ENCODE measurements at regions not wholly inside any gene's neighbourhood (a gene's known extent, or its start where the extent isn't known, plus 50 kb on each side); places are given as distances from the start of the nearest gene placed in this dataset.

DNA sequence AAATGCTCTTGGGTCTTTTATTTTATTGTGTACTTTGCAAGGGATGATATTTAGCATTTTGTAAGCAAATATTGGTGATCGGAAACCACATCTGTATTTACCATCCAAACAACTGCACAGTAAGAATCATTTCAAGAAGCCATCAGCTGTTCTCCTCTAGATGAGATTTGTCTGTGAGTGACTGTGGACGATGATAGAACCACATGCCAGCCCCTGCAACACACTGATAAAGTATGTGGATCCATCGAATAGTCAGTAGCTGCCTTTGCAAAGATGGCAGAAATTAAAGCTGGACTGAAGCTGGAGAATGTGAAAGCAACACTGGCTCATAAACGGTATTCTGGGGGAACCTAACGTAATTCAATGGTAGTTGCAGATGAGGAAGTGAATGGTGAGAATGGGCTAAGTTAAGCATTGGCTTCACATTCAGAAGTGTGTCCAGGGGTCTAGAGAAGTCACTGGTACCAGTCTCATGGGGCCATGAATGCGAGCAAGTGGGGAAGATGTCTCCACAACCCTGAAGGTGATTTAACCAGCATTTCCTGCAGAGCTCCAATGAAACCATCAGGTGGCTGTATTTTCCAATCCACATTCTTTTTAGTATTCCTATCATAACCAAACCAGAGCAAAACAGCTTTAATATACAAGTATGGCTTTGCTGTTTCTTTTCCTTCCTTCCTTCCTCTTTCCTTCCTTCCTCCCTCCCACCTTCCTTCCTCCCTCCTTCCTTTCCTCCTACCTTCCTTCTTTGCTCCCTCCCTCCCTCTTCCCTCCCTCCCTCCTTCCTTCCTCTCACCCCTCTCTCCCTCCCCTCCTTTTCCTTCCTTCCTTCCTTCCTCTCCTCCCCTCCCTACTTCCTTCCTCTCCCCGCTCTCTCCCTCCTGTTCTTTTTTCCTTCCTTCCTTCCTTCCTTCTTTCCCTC is 169.4 kb downstream of the ABCA8 start:
- Mint-ChIP-seq H3K4me1 (ENCODE audit: low read depth) (no peaks in the 10 kb centered on the region), H3K27me3 (ENCODE audit: low read depth) (no peaks in the 10 kb centered on the region), H3K27ac (ENCODE audit: unreplicated experiment) (no peak overlapping the region), H3K36me3 (ENCODE audit: low read depth) (no peaks in the 10 kb centered on the region), H3K4me3 (ENCODE audit: unreplicated experiment) (no peak overlapping the region), H3K9me3 (ENCODE audit: low read depth) (peaks cover 19% of the 10 kb centered on the region)
- TF ChIP-seq, protein P1, sequence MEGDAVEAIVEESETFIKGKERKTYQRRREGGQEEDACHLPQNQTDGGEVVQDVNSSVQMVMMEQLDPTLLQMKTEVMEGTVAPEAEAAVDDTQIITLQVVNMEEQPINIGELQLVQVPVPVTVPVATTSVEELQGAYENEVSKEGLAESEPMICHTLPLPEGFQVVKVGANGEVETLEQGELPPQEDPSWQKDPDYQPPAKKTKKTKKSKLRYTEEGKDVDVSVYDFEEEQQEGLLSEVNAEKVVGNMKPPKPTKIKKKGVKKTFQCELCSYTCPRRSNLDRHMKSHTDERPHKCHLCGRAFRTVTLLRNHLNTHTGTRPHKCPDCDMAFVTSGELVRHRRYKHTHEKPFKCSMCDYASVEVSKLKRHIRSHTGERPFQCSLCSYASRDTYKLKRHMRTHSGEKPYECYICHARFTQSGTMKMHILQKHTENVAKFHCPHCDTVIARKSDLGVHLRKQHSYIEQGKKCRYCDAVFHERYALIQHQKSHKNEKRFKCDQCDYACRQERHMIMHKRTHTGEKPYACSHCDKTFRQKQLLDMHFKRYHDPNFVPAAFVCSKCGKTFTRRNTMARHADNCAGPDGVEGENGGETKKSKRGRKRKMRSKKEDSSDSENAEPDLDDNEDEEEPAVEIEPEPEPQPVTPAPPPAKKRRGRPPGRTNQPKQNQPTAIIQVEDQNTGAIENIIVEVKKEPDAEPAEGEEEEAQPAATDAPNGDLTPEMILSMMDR (IDR thresholded peaks at IDR 0.05) = peak; percentile 12
- no peak for DNase-seq (ENCODE audit: low spot score)

- H3K36me3 Mint-ChIP-seq (ENCODE audit: low read depth) = no peaks in the 10 kb centered on the region
- peaks cover 12% of the 10 kb centered on the region for H3K9me3 Mint-ChIP-seq (ENCODE audit: low read depth)
- no peak overlapping the region for H3K4me3 Mint-ChIP-seq (ENCODE audit: unreplicated experiment)
- no peaks in the 10 kb centered on the region for H3K27me3 Mint-ChIP-seq (ENCODE audit: low read depth)
- H3K27ac Mint-ChIP-seq (ENCODE audit: unreplicated experiment) = no peak overlapping the region
- H3K4me1 Mint-ChIP-seq (ENCODE audit: low read depth) = no peaks in the 10 kb centered on the region
- DNase-seq (ENCODE audit: low spot score) = no peak
- TF ChIP-seq, protein P1 (IDR thresholded peaks at IDR 0.05) = no peak
Observed at GRCh38 chr17:68784431-68784830, 170.8 kb downstream of the ABCA8 start.

DNA sequence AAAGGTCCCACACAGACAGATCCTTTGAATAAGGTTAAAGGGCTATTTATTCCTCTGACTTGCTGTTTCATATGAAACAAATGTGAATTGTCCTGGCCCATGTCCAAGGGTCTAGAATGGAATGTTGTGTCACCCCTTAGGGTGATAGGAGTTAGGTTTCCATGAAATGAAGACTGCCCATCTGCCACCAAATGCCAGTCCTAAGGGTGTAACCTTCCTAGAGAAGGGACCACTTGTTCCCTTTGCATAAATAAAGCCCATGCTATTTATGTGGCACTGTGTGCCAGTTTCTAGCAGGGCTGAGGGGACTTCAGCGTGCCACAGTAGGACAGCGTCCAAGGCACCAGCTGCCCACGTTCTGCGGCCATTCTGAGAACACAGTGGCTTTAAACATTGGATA is 171.3 kb downstream of the ABCA8 start:
- no peak for DNase-seq (ENCODE audit: low spot score)
- Mint-ChIP-seq H3K27ac (ENCODE audit: unreplicated experiment) (no peak overlapping the region), H3K36me3 (ENCODE audit: low read depth) (no peaks in the 10 kb centered on the region), H3K27me3 (ENCODE audit: low read depth) (no peaks in the 10 kb centered on the region), H3K4me1 (ENCODE audit: low read depth) (no peaks in the 10 kb centered on the region), H3K9me3 (ENCODE audit: low read depth) (peaks cover 10% of the 10 kb centered on the region), H3K4me3 (ENCODE audit: unreplicated experiment) (no peak overlapping the region)
- TF ChIP-seq, protein P1 (IDR thresholded peaks at IDR 0.05) = no peak

DNA sequence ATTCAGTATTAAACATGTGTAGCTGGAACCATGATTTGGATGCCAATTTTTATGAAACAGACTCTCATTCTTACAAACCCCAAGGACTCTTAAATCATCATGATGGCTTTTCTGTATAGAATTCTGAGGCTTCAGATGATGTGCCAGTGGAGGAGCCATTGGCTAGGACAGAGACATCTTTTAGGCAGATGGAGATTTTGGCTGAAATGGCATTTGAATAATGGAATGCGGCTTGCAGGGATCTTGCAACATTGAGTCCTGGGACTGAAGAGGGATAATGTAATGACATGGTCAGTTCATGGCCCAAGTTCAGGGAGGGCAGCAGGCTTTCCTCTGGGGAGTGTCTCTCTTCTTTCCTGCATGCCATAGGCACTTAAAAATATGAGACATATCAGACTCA is 172.4 kb downstream of the ABCA8 start:
- H3K4me3 Mint-ChIP-seq (ENCODE audit: unreplicated experiment) = no peak overlapping the region
- no peak overlapping the region for H3K27ac Mint-ChIP-seq (ENCODE audit: unreplicated experiment)
- DNase-seq (ENCODE audit: low spot score) = no peak
- peaks cover 7% of the 10 kb centered on the region for H3K9me3 Mint-ChIP-seq (ENCODE audit: low read depth)
- peaks cover under 1% of the 10 kb centered on the region for H3K4me1 Mint-ChIP-seq (ENCODE audit: low read depth)
- TF ChIP-seq, protein P1 (IDR thresholded peaks at IDR 0.05) = no peak
- H3K27me3 Mint-ChIP-seq (ENCODE audit: low read depth) = no peaks in the 10 kb centered on the region
- H3K36me3 Mint-ChIP-seq (ENCODE audit: low read depth) = no peaks in the 10 kb centered on the region

DNA sequence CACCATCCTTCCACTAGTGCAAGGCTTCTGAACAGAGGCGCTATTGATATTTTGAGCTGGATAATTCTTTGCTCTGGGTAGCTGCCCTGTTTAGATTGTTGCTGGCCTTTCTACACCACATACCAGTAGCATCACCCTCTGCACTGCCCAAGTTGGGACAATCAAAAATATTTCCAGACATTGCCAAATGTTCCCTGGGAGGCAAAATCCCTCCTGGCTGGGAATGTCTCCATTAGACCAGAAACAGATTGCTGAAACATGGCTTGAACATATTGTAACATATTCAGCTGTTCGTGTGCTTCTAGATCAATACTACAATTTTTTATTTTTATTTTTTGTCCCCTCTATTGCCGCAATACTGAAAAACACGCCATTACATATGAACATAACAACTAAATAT is 174.6 kb downstream of the ABCA8 start:
- H3K27me3 Mint-ChIP-seq (ENCODE audit: low read depth) = no peaks in the 10 kb centered on the region
- peaks cover 7% of the 10 kb centered on the region for H3K9me3 Mint-ChIP-seq (ENCODE audit: low read depth)
- H3K36me3 Mint-ChIP-seq (ENCODE audit: low read depth) = no peaks in the 10 kb centered on the region
- no peak overlapping the region for H3K27ac Mint-ChIP-seq (ENCODE audit: unreplicated experiment)
- no peak for DNase-seq (ENCODE audit: low spot score)
- TF ChIP-seq, protein P1 (IDR thresholded peaks at IDR 0.05) = no peak
- no peak overlapping the region for H3K4me3 Mint-ChIP-seq (ENCODE audit: unreplicated experiment)
- peaks cover 7% of the 10 kb centered on the region for H3K4me1 Mint-ChIP-seq (ENCODE audit: low read depth)

Measured in chondrocyte (in vitro differentiated cells).